ENCODE measurements at regions not wholly inside any gene's neighbourhood (a gene's known extent, or its start where the extent isn't known, plus 50 kb on each side); places are given as distances from the start of the nearest gene placed in this dataset.

- no peak for DNase-seq
These were observed 69.4 kb upstream of the CD96 start for GRCh38 chr3:111472556-111472955.

GRCh38 chr3:111473550-111473949, 68.4 kb upstream of the CD96 start:
- DNase-seq, result no peak

GRCh38 chr3:111476701-111477100, 65.3 kb upstream of the CD96 start:
- DNase-seq, result no peak

GRCh38 chr3:111480091-111480490, 61.9 kb upstream of the CD96 start:
- DNase-seq, result no peak

- no peak for DNase-seq
These were observed 60.4 kb upstream of the CD96 start for GRCh38 chr3:111481551-111481950.

- DNase-seq, result no peak
These were observed 59.4 kb upstream of the CD96 start for GRCh38 chr3:111482574-111482973.

GRCh38 chr3:111485086-111485485, 56.9 kb upstream of the CD96 start:
- no peak for DNase-seq
